GM23248 (cell line): ENCODE measurements at regions not wholly inside any gene's neighbourhood (a gene's known extent, or its start where the extent isn't known, plus 50 kb on each side); places are given as distances from the start of the nearest gene placed in this dataset.
A peak's percentile ranks its signal among the peaks of the same experiment; 100 is the strongest.

ENCODE experiments used
- DNase-seq: peaks from one replicate; pipeline ENCODE4 v3.0.0-alpha.2; 2015
- H2AFZ ChIP-seq: fragments of 200-600 bp; sonication (generic); 2 replicates; pipeline ENCODE4 v1.6.1; 2016; ENCODE audit warnings: antibody characterized with exemption
- H3F3A ChIP-seq: fragments of 200-600 bp; sonication (generic); 2 replicates; pipeline ENCODE4 v1.6.1; 2016; ENCODE audit warnings: mild to moderate bottlenecking, antibody characterized with exemption, mixed run types; ENCODE audit not compliant: insufficient read depth
- H3K27ac ChIP-seq: fragments of 200-600 bp; sonication (generic); 2 replicates; pipeline ENCODE4 v1.5.1; 2016; ENCODE audit warnings: mild to moderate bottlenecking
- H3K27me3 ChIP-seq: fragments of 200-600 bp; sonication (generic); replicated peaks from 2 replicates; pipeline ENCODE4 v1.6.1; 2016; ENCODE audit warnings: mild to moderate bottlenecking; ENCODE audit not compliant: insufficient read depth
- H3K36me3 ChIP-seq: fragments of 200-600 bp; sonication (generic); 2 replicates; pipeline ENCODE4 v1.6.1; 2016; ENCODE audit warnings: low read depth, mild to moderate bottlenecking
- H3K4me1 ChIP-seq: fragments of 200-600 bp; sonication (generic); 2 replicates; pipeline ENCODE4 v1.6.1; 2016; ENCODE audit warnings: mild to moderate bottlenecking; ENCODE audit not compliant: insufficient read depth
- H3K4me2 ChIP-seq: fragments of 200-600 bp; sonication (generic); one replicate; pipeline ENCODE4 v1.6.1; 2016; ENCODE audit warnings: mild to moderate bottlenecking; ENCODE audit not compliant: unreplicated experiment
- H3K4me3 ChIP-seq: fragments of 200-600 bp; sonication (generic); 2 replicates; pipeline ENCODE4 v1.5.1; 2016; ENCODE audit warnings: mild to moderate bottlenecking
- H3K79me2 ChIP-seq: fragments of 200-600 bp; sonication (generic); 2 replicates; pipeline ENCODE4 v1.6.1; 2016; ENCODE audit warnings: mild to moderate bottlenecking; ENCODE audit not compliant: insufficient read depth
- H3K9ac ChIP-seq: fragments of 200-600 bp; sonication (generic); 2 replicates; pipeline ENCODE4 v1.6.1; 2016; ENCODE audit warnings: mild to moderate bottlenecking
- H3K9me2 ChIP-seq: fragments of 200-600 bp; sonication (generic); 2 replicates; pipeline ENCODE4 v1.6.1; 2016; ENCODE audit warnings: mixed run types, mild to moderate bottlenecking, moderate library complexity; ENCODE audit not compliant: insufficient read depth
- H3K9me3 ChIP-seq: fragments of 200-600 bp; sonication (generic); one replicate; pipeline ENCODE4 v1.6.1; 2017; ENCODE audit warnings: low read depth
- H4K20me1 ChIP-seq: fragments of 200-600 bp; sonication (generic); 2 replicates; pipeline ENCODE4 v1.6.0; 2016; ENCODE audit not compliant: insufficient read depth
- EZH2 ChIP-seq: fragments of 200-600 bp; sonication (generic); IDR thresholded peaks from 2 replicates; pipeline ENCODE4 v1.6.1; 2018; ENCODE audit warnings: antibody characterized with exemption, mild to moderate bottlenecking; ENCODE audit not compliant: insufficient read depth, poor library complexity, severe bottlenecking
- EZH2phosphoT487 ChIP-seq: fragments of 200-600 bp; sonication (generic); IDR thresholded peaks from 2 replicates; pipeline ENCODE4 v1.6.1; 2018; ENCODE audit warnings: antibody characterized with exemption, moderate library complexity, mild to moderate bottlenecking, low read depth; ENCODE audit not compliant: insufficient read depth
- WGBS, 2 experiments: methylation state at CpG; one replicate each; pipeline ENCODE4 v1.1.6; 2015 to 2017; ENCODE audit warnings: low lambda C conversion rate in 2 of 2, low coverage in 1 of 2; ENCODE audit errors: missing lambda C conversion rate in 2 of 2; 5-methylcytosine and 5-hydroxymethylcytosine counted together
- in situ Hi-C: fragments of 300-500 bp; cut with MboI; formaldehyde crosslinking; loops from 2 replicates; pipeline ENCODE4 v1.15.0; 2020

DNA sequence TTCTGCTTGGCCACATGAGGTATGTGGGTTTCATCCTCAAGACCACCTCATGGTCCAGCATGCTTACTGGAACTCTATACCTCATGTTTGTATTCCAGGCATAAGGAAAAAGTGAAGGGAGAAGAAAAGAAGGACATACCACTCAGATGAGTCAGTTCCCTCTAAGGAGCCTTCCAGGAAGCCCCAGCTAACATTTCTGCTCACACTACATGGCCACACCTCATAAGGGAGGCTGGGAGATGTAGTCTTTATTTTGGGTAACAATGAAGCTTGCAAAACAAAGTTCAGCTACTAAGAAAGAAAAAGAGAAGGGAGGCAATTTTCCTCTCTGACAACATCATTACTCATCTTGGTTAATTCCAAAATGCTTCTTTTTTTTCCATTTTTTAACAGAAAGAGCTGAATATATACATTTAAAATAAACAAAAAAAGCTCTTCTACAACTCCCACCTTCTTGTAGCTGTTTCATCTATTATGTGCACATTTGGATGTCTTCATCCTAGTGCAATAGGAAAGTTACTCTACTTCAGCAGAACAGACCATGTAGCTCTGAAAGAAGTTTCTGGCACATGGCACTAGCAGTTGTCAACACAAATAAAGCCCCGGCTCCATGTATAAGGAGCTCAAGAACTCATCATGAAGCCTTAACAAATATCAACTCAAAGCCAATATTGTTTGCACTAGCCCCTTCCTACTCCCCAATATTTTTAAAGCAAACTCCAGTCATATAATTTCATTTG, 123.6 kb upstream of the CCDC112 start:
- Histone ChIP-seq H3K9me2 (no peaks in the 10 kb centered on the region), H4K20me1 (no peaks in the 10 kb centered on the region), H3K4me3 (0 out of 2 replicates have a peak overlapping the region, but pooled peaks have one; percentile 11), H3K4me2 (peak overlapping the region; percentile 63), H3K9me3 (no peaks in the 10 kb centered on the region), H2AFZ (peak overlapping the region; percentile 29; the same call in 1 of the 2 replicates), H3K27me3 (no peaks in the 10 kb centered on the region), H3K27ac (peak overlapping the region; percentile 68), H3K9ac (peak overlapping the region; percentile 13), H3K79me2 (no peaks in the 10 kb centered on the region), H3K36me3 (no peaks in the 10 kb centered on the region), H3K4me1 (peaks cover 38% of the 10 kb centered on the region), H3F3A (peaks cover 26% of the 10 kb centered on the region)
- in situ Hi-C loops: no loop called here
- peak; percentile 96 for DNase-seq
- TF ChIP-seq EZH2phosphoT487: no peak
- TF ChIP-seq EZH2: no peak
- whole genome bisulfite sequencing, 2 experiments: 9 to 14% methylated on average over 1 of the region's 1 CpG

- no peak overlapping the region for H3K9ac ChIP-seq
- no peak for DNase-seq
- H3K79me2 ChIP-seq: no peaks in the 10 kb centered on the region
- H3K9me3 ChIP-seq: no peaks in the 10 kb centered on the region
- WGBS, 2 experiments: 98 to 99% methylated on average over 5 of the region's 5 CpGs
- H2AFZ ChIP-seq: no peak overlapping the region
- peaks cover 35% of the 10 kb centered on the region for H3F3A ChIP-seq
- H4K20me1 ChIP-seq: no peaks in the 10 kb centered on the region
- H3K27me3 ChIP-seq: no peaks in the 10 kb centered on the region
- in situ Hi-C loops: no loop called here
- H3K36me3 ChIP-seq: no peaks in the 10 kb centered on the region
- TF ChIP-seq EZH2: no peak
- TF ChIP-seq EZH2phosphoT487: no peak
- H3K4me2 ChIP-seq: no peak overlapping the region
- peaks cover 48% of the 10 kb centered on the region for H3K4me1 ChIP-seq
- H3K4me3 ChIP-seq: no peak overlapping the region
- no peak overlapping the region for H3K27ac ChIP-seq
- no peaks in the 10 kb centered on the region for H3K9me2 ChIP-seq
Observed at GRCh38 chr5:115418788-115419187, 122.3 kb upstream of the CCDC112 start.

DNA sequence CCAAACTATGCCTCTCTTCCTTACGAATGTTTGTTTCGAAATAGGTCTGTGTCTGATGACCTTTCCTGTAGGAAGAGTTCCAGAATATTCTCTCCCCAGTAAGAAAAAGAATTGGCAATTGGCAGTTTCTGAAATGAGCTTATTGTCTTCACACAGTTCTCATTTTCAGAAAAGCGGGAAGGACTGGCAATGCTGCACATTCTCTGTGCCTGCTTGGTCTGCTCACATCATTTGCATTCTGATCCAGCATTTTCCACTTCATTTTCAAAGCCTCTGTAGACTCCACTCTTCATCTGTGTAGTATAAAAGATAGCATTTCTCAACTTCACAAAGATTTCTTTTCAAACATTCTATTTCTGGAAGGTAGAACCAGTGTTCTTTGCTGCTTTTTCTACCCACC, 120.6 kb upstream of the CCDC112 start:
- H3K4me2 ChIP-seq: no peak overlapping the region
- H3K4me3 ChIP-seq: no peak overlapping the region
- no peaks in the 10 kb centered on the region for H3K27me3 ChIP-seq
- no peak overlapping the region for H2AFZ ChIP-seq
- no peak for DNase-seq
- TF ChIP-seq EZH2: no peak
- TF ChIP-seq EZH2phosphoT487: no peak
- H3K9me3 ChIP-seq: no peaks in the 10 kb centered on the region
- no peak overlapping the region for H3K9ac ChIP-seq
- H3K27ac ChIP-seq: no peak overlapping the region
- no peaks in the 10 kb centered on the region for H3K79me2 ChIP-seq
- peaks cover 38% of the 10 kb centered on the region for H3F3A ChIP-seq
- H3K9me2 ChIP-seq: no peaks in the 10 kb centered on the region
- H3K36me3 ChIP-seq: no peaks in the 10 kb centered on the region
- H4K20me1 ChIP-seq: no peaks in the 10 kb centered on the region
- 58 to 72% methylated on average over 3 of the region's 3 CpGs for WGBS, 2 experiments
- in situ Hi-C loops: no loop called here
- peaks cover 38% of the 10 kb centered on the region for H3K4me1 ChIP-seq

DNA sequence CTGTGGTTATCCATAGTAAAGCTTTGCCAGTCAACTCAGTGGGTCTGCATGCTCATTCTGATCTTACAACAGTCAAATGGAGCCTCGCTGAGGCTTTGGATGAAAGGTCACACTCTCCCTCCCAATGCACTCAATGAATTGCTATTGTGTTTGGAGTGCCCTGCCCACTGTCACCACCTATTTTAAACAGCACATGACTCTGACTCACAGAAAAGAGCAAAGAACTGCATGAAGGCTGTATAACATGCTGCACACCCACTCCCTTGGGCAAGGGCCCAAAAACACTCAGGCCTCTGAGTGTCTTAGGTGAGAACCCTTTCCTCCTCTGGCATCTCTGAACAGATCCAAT, 118.7 kb upstream of the CCDC112 start:
- H2AFZ ChIP-seq: no peak overlapping the region
- no peaks in the 10 kb centered on the region for H3K9me3 ChIP-seq
- no peak overlapping the region for H3K9ac ChIP-seq
- H4K20me1 ChIP-seq: no peaks in the 10 kb centered on the region
- in situ Hi-C loops: no loop called here
- H3K9me2 ChIP-seq: no peaks in the 10 kb centered on the region
- no peaks in the 10 kb centered on the region for H3K36me3 ChIP-seq
- H3F3A ChIP-seq: peaks cover 33% of the 10 kb centered on the region
- WGBS, 2 experiments: 14 to 25% methylated on average over 1 of the region's 1 CpG
- TF ChIP-seq EZH2 (no peak), EZH2phosphoT487 (no peak)
- H3K79me2 ChIP-seq: no peaks in the 10 kb centered on the region
- no peaks in the 10 kb centered on the region for H3K27me3 ChIP-seq
- peaks cover 33% of the 10 kb centered on the region for H3K4me1 ChIP-seq
- H3K4me2 ChIP-seq: peak overlapping the region; percentile 6
- H3K27ac ChIP-seq: peak overlapping the region; percentile 45
- H3K4me3 ChIP-seq: no peak overlapping the region
- peak; percentile 79 for DNase-seq
